Skeletal muscle cell (primary cell): ENCODE measurements at regions not wholly inside any gene's neighbourhood (a gene's known extent, or its start where the extent isn't known, plus 50 kb on each side); places are given as distances from the start of the nearest gene placed in this dataset.
"Not testable (repeated sequence)": the region's sequence is repeated elsewhere in the genome, so short reads cannot be mapped to it uniquely, and the experiment has no call there.

Source experiments
- DNase-seq: peaks from one replicate; pipeline ENCODE4 v3.0.0-alpha.2; 2010; ENCODE audit warnings: low read depth
- H3K4me3 ChIP-seq: 2 replicates; pipeline ENCODE4 v1.5.1; 2011; ENCODE audit warnings: low read depth, mild to moderate bottlenecking, control low read depth, low read length, moderate library complexity

GRCh38 chr7:93678185-93678584, 103.7 kb upstream of the CALCR start:
- H3K4me3 ChIP-seq: no peak overlapping the region
- DNase-seq: no peak

- no peak overlapping the region for H3K4me3 ChIP-seq
- no peak for DNase-seq
Measured at GRCh38 chr7:93663561-93664299, 89.2 kb upstream of the CALCR start.

GRCh38 chr7:93658163-93658562, 83.6 kb upstream of the CALCR start:
- DNase-seq, H3K4me3 ChIP-seq: not testable (repeated sequence)

GRCh38 chr7:93651603-93652159, 77.2 kb upstream of the CALCR start:
- no peak for DNase-seq
- no peak overlapping the region for H3K4me3 ChIP-seq

- DNase-seq: no peak
- no peak overlapping the region for H3K4me3 ChIP-seq
Measured at GRCh38 chr7:93646538-93646937, 72.0 kb upstream of the CALCR start.

GRCh38 chr7:93636276-93636675, 61.8 kb upstream of the CALCR start:
- H3K4me3 ChIP-seq: no peak overlapping the region
- DNase-seq: no peak

GRCh38 chr7:93632371-93632770, 57.8 kb upstream of the CALCR start:
- no peak for DNase-seq

GRCh38 chr7:93629291-93629801, 54.8 kb upstream of the CALCR start:
- no peak for DNase-seq
- H3K4me3 ChIP-seq: no peak overlapping the region

More at GRCh38 chr7:93632371-93632770, 57.8 kb upstream of the CALCR start:
- no peak overlapping the region for H3K4me3 ChIP-seq

GRCh38 chr7:93626869-93627268, 52.3 kb upstream of the CALCR start:
- no peak overlapping the region for H3K4me3 ChIP-seq
- no peak for DNase-seq
